ENCODE measurements at regions not wholly inside any gene's neighbourhood (a gene's known extent, or its start where the extent isn't known, plus 50 kb on each side); places are given as distances from the start of the nearest gene placed in this dataset.

DNA sequence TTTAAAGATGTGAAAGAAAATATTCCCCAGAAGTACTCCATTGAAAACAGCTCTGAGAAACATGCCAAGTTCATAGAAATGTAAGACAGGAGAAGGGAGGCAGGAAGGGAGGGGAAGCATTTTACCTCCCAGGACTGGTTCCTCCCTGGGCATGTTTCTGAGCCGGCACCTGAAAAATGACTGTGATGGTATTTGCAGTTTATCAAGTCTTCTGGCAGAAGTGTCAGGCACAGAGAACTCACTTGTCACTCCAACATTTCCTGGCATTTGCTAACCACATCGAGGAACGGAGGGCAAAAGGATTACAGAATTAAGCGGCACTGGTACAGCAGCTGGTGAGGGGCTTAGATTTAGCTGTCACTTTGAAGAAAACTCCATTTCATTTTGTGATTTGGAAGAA is 1054.0 kb downstream of the TUSC7 start:
- no peak overlapping the region for H3K27ac ChIP-seq (ENCODE audit: low read depth, low read length)
- H3K27me3 Mint-ChIP-seq: peaks cover 0 to 4% (median 0%) of the 10 kb centered on the region in 5 donors
- H3K4me3 ChIP-seq (ENCODE audit: low read length): no peak overlapping the region
- no peak for DNase-seq
- POLR2A ChIA-PET: no interaction called here
- no peaks in the 10 kb centered on the region for H3K4me1 ChIP-seq (ENCODE audit: control insufficient read depth in 2 of 2, insufficient read depth in 2 of 2, low read length in 2 of 2)
- CTCF ChIA-PET: no interaction called here
- H3K4me3 Mint-ChIP-seq: no peak overlapping the region
- H3K9me3 ChIP-seq (ENCODE audit: control insufficient read depth in 2 of 3, low read length in 3 of 3): no peaks in the 10 kb centered on the region
- ATAC-seq: no peak
- H3K4me1 Mint-ChIP-seq: no peaks in the 10 kb centered on the region
- H3K36me3 Mint-ChIP-seq: no peaks in the 10 kb centered on the region
- H3K27me3 ChIP-seq (ENCODE audit: control insufficient read depth in 2 of 2, insufficient read depth in 2 of 2, low read length in 2 of 2): no peaks in the 10 kb centered on the region
- H3K9me3 Mint-ChIP-seq: peaks cover 0 to 17% (median 1%) of the 10 kb centered on the region in 11 donors
- intact Hi-C loops (cut with micrococcal nuclease): no loop called here
- H3K27ac Mint-ChIP-seq: no peak overlapping the region
- no peaks in the 10 kb centered on the region for H3K36me3 ChIP-seq (ENCODE audit: control insufficient read depth in 2 of 3, insufficient read depth in 3 of 3, low read length in 3 of 3)

- ATAC-seq (no peak), DNase-seq (no peak)
- H3K27me3 Mint-ChIP-seq: no peaks in the 10 kb centered on the region
- Histone ChIP-seq H3K36me3 (ENCODE audit: control insufficient read depth in 2 of 3, insufficient read depth in 3 of 3, low read length in 3 of 3) (no peaks in the 10 kb centered on the region), H3K9me3 (ENCODE audit: control insufficient read depth in 2 of 3, low read length in 3 of 3) (no peaks in the 10 kb centered on the region), H3K27ac (ENCODE audit: low read depth, low read length) (no peak overlapping the region), H3K27me3 (ENCODE audit: control insufficient read depth in 2 of 2, insufficient read depth in 2 of 2, low read length in 2 of 2) (no peaks in the 10 kb centered on the region), H3K4me3 (ENCODE audit: low read length) (no peak overlapping the region), H3K4me1 (ENCODE audit: control insufficient read depth in 2 of 2, insufficient read depth in 2 of 2, low read length in 2 of 2) (no peaks in the 10 kb centered on the region)
- H3K4me1 Mint-ChIP-seq: no peaks in the 10 kb centered on the region
- no peak overlapping the region for H3K4me3 Mint-ChIP-seq
- intact Hi-C loops (cut with micrococcal nuclease): no loop called here
- POLR2A ChIA-PET: no interaction called here
- H3K36me3 Mint-ChIP-seq: no peaks in the 10 kb centered on the region
- CTCF ChIA-PET: no interaction called here
- no peak overlapping the region for H3K27ac Mint-ChIP-seq
- H3K9me3 Mint-ChIP-seq: peaks cover 0 to 13% (median 1%) of the 10 kb centered on the region in 11 donors
These were observed 1059.0 kb downstream of the TUSC7 start for GRCh38 chr3:117768581-117768980.

- peaks cover 0 to 16% (median 4%) of the 10 kb centered on the region in 11 donors for H3K9me3 Mint-ChIP-seq
- H3K27ac Mint-ChIP-seq: peak overlapping the region in 1 of 9 donors; percentile 13
- ATAC-seq (no peak), DNase-seq (no peak)
- H3K4me1 Mint-ChIP-seq: no peaks in the 10 kb centered on the region
- H3K36me3 ChIP-seq (ENCODE audit: control insufficient read depth in 2 of 3, insufficient read depth in 3 of 3, low read length in 3 of 3): no peaks in the 10 kb centered on the region
- no peak overlapping the region for H3K27ac ChIP-seq (ENCODE audit: low read depth, low read length)
- no peaks in the 10 kb centered on the region for H3K4me1 ChIP-seq (ENCODE audit: control insufficient read depth in 2 of 2, insufficient read depth in 2 of 2, low read length in 2 of 2)
- no peak overlapping the region for H3K4me3 Mint-ChIP-seq
- H3K4me3 ChIP-seq (ENCODE audit: low read length): no peak overlapping the region
- intact Hi-C loops (cut with micrococcal nuclease): no loop called here
- POLR2A ChIA-PET: no interaction called here
- H3K36me3 Mint-ChIP-seq: no peaks in the 10 kb centered on the region
- no peaks in the 10 kb centered on the region for H3K9me3 ChIP-seq (ENCODE audit: control insufficient read depth in 2 of 3, low read length in 3 of 3)
- H3K27me3 ChIP-seq (ENCODE audit: control insufficient read depth in 2 of 2, insufficient read depth in 2 of 2, low read length in 2 of 2): no peaks in the 10 kb centered on the region
- H3K27me3 Mint-ChIP-seq: peaks cover 0 to 8% (median 0%) of the 10 kb centered on the region in 5 donors
- CTCF ChIA-PET: no interaction called here
These were observed 1064.6 kb downstream of the TUSC7 start for GRCh38 chr3:117774130-117774529.

- H3K4me1 ChIP-seq (ENCODE audit: control insufficient read depth in 2 of 2, insufficient read depth in 2 of 2, low read length in 2 of 2): no peaks in the 10 kb centered on the region
- no peak overlapping the region for H3K4me3 Mint-ChIP-seq
- H3K27ac Mint-ChIP-seq: no peak overlapping the region
- no peak for DNase-seq
- no peaks in the 10 kb centered on the region for H3K27me3 Mint-ChIP-seq
- peaks cover 0 to 11% (median 1%) of the 10 kb centered on the region in 11 donors for H3K9me3 Mint-ChIP-seq
- CTCF ChIA-PET: no interaction called here
- intact Hi-C loops (cut with micrococcal nuclease): no loop called here
- no peaks in the 10 kb centered on the region for H3K36me3 Mint-ChIP-seq
- POLR2A ChIA-PET: no interaction called here
- H3K4me3 ChIP-seq (ENCODE audit: low read length): no peak overlapping the region
- H3K27ac ChIP-seq (ENCODE audit: low read depth, low read length): no peak overlapping the region
- H3K4me1 Mint-ChIP-seq: no peaks in the 10 kb centered on the region
- H3K27me3 ChIP-seq (ENCODE audit: control insufficient read depth in 2 of 2, insufficient read depth in 2 of 2, low read length in 2 of 2): no peaks in the 10 kb centered on the region
- no peak for ATAC-seq
- no peaks in the 10 kb centered on the region for H3K9me3 ChIP-seq (ENCODE audit: control insufficient read depth in 2 of 3, low read length in 3 of 3)
- H3K36me3 ChIP-seq (ENCODE audit: control insufficient read depth in 2 of 3, insufficient read depth in 3 of 3, low read length in 3 of 3): no peaks in the 10 kb centered on the region
These were observed 1076.8 kb downstream of the TUSC7 start for GRCh38 chr3:117786349-117786748.

DNA sequence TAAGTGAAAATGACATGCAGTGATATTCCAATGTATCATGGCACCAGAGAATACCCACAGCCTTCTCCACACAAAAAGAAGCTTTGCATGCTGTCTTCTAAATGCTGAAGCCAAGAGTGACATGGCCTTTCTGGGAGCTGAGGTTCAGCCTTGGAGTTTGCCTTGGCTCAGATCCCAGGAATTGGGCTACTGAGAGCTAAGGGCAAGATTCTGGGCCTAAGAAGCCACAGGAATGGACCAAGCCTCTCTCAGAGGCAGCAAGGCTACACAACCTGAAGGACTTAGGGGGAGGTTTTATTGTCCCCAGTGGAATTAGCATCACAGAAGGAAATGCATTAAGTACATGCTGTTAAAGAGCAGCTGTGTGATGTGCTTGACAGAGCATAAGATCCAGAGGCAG is 1078.5 kb downstream of the TUSC7 start:
- no peaks in the 10 kb centered on the region for H3K9me3 ChIP-seq (ENCODE audit: control insufficient read depth in 2 of 3, low read length in 3 of 3)
- no peaks in the 10 kb centered on the region for H3K4me1 ChIP-seq (ENCODE audit: control insufficient read depth in 2 of 2, insufficient read depth in 2 of 2, low read length in 2 of 2)
- ATAC-seq: no peak
- H3K27me3 Mint-ChIP-seq: no peaks in the 10 kb centered on the region
- POLR2A ChIA-PET: no interaction called here
- no peak for DNase-seq
- intact Hi-C loops (cut with micrococcal nuclease): no loop called here
- H3K4me3 Mint-ChIP-seq: no peak overlapping the region
- no peak overlapping the region for H3K4me3 ChIP-seq (ENCODE audit: low read length)
- CTCF ChIA-PET: no interaction called here
- H3K36me3 ChIP-seq (ENCODE audit: control insufficient read depth in 2 of 3, insufficient read depth in 3 of 3, low read length in 3 of 3): no peaks in the 10 kb centered on the region
- no peak overlapping the region for H3K27ac ChIP-seq (ENCODE audit: low read depth, low read length)
- no peaks in the 10 kb centered on the region for H3K4me1 Mint-ChIP-seq
- peaks cover 0 to 14% (median 1%) of the 10 kb centered on the region in 11 donors for H3K9me3 Mint-ChIP-seq
- no peaks in the 10 kb centered on the region for H3K36me3 Mint-ChIP-seq
- no peak overlapping the region for H3K27ac Mint-ChIP-seq
- no peaks in the 10 kb centered on the region for H3K27me3 ChIP-seq (ENCODE audit: control insufficient read depth in 2 of 2, insufficient read depth in 2 of 2, low read length in 2 of 2)

DNA sequence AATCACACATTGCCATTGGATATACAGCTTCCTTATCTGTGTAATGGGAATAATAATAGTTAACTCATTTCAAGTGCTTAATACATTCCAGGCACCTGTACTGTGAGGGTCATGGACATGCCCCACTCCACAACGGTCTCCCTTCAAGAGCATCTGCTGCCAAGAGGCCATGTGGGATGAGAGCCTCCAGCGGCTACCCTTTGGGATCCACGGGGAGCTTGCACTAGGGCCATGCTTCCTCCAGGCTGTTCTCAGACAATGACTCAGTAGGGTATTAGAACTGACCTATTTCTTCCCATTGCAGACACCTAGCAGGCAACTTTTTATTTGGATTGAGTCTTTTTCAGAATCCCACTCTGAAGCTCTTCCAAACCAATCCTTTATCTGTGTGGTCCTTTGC is 1078.9 kb downstream of the TUSC7 start:
- Mint-ChIP-seq H3K27ac (no peak overlapping the region), H3K4me1 (no peaks in the 10 kb centered on the region), H3K27me3 (peaks cover 0 to 3% (median 0%) of the 10 kb centered on the region in 5 donors), H3K36me3 (no peaks in the 10 kb centered on the region), H3K4me3 (no peak overlapping the region), H3K9me3 (peaks cover 0 to 14% (median 1%) of the 10 kb centered on the region in 11 donors)
- intact Hi-C loops (cut with micrococcal nuclease): no loop called here
- Histone ChIP-seq H3K4me1 (ENCODE audit: control insufficient read depth in 2 of 2, insufficient read depth in 2 of 2, low read length in 2 of 2) (no peaks in the 10 kb centered on the region), H3K9me3 (ENCODE audit: control insufficient read depth in 2 of 3, low read length in 3 of 3) (no peaks in the 10 kb centered on the region), H3K27me3 (ENCODE audit: control insufficient read depth in 2 of 2, insufficient read depth in 2 of 2, low read length in 2 of 2) (no peaks in the 10 kb centered on the region), H3K4me3 (ENCODE audit: low read length) (no peak overlapping the region), H3K36me3 (ENCODE audit: control insufficient read depth in 2 of 3, insufficient read depth in 3 of 3, low read length in 3 of 3) (no peaks in the 10 kb centered on the region), H3K27ac (ENCODE audit: low read depth, low read length) (no peak overlapping the region)
- ChIA-PET POLR2A (no interaction called here), CTCF (no interaction called here)
- no peak for DNase-seq
- no peak for ATAC-seq

DNA sequence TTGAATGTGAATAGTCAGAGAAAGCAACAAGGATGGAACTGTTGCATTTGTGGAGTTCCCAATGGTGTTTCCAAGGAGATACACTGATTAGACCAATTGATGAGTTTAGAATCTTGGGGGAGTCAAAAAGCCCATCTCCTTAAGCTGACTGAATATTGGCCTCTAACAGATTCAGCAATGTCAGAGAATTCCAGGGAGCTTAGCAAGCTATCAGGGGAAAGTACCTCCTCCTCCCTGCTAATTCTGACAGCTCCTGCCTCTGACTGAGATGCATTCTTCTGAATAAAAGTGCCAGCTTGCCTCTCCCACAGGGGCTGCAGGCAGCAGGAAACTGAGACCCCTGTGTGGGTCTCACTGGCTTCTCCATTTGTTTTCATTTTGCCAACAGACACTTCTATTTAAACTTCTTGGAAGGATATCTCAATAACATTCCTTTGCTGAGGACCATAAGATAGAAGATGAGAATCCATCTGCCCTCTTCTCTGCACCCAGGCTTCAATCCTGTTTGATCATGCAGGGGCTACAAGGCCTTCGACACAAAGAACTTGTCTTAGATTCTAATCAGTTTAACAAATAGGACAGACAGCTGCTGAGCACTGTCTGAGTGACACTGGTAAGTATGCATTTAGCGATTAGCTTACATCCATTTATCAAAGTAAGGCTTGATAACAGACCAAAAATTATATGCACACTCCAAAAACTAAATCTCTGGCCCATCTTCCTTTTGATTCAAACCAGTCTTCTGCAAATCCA is 1080.8 kb downstream of the TUSC7 start:
- peaks cover 0 to 3% (median 0%) of the 10 kb centered on the region in 5 donors for H3K27me3 Mint-ChIP-seq
- POLR2A ChIA-PET: no interaction called here
- Histone ChIP-seq H3K9me3 (ENCODE audit: control insufficient read depth in 2 of 3, low read length in 3 of 3) (no peaks in the 10 kb centered on the region), H3K4me3 (ENCODE audit: low read length) (no peak overlapping the region), H3K4me1 (ENCODE audit: control insufficient read depth in 2 of 2, insufficient read depth in 2 of 2, low read length in 2 of 2) (no peaks in the 10 kb centered on the region), H3K27me3 (ENCODE audit: control insufficient read depth in 2 of 2, insufficient read depth in 2 of 2, low read length in 2 of 2) (no peaks in the 10 kb centered on the region), H3K36me3 (ENCODE audit: control insufficient read depth in 2 of 3, insufficient read depth in 3 of 3, low read length in 3 of 3) (no peaks in the 10 kb centered on the region), H3K27ac (ENCODE audit: low read depth, low read length) (no peak overlapping the region)
- CTCF ChIA-PET: no interaction called here
- intact Hi-C loops (cut with micrococcal nuclease): no loop called here
- no peaks in the 10 kb centered on the region for H3K36me3 Mint-ChIP-seq
- ATAC-seq: no peak
- no peak overlapping the region for H3K4me3 Mint-ChIP-seq
- no peak for DNase-seq
- peaks cover 0 to 14% (median 3%) of the 10 kb centered on the region in 11 donors for H3K9me3 Mint-ChIP-seq
- H3K27ac Mint-ChIP-seq: no peak overlapping the region
- no peaks in the 10 kb centered on the region for H3K4me1 Mint-ChIP-seq

Measured in naive thymus-derived CD4-positive, alpha-beta T cell (primary cell).